Activated T-helper 1 cell treated with anti-CD3 and anti-CD28 coated beads, Interleukin-12 subunit alpha, Interleukin-12 subunit beta, Interleukin-2, Interleukin-4 antibody, amounts not matched to agents 30 ng/mL and 10 ng/mL and 1 ng/mL, durations not matched to agents 14 hours and 24 hours and 36 hours (primary cell): ENCODE measurements at regions not wholly inside any gene's neighbourhood (a gene's known extent, or its start where the extent isn't known, plus 50 kb on each side); places are given as distances from the start of the nearest gene placed in this dataset.
"Not testable (repeated sequence)": the region's sequence is repeated elsewhere in the genome, so short reads cannot be mapped to it uniquely, and the experiment has no call there.

Experiments used
- DNase-seq: peaks from one replicate; pipeline ENCODE4 v3.0.0; 2021; ENCODE audit warnings: low spot score
- H3K27ac Mint-ChIP-seq: one replicate; pipeline ENCODE4 v1.8.0; 2021; ENCODE audit warnings: mild to moderate bottlenecking, mixed read lengths
- H3K27me3 Mint-ChIP-seq: one replicate; pipeline ENCODE4 v1.8.0; 2022; ENCODE audit warnings: mild to moderate bottlenecking, moderate library complexity, mixed read lengths; ENCODE audit not compliant: insufficient read depth
- H3K36me3 Mint-ChIP-seq: one replicate; pipeline ENCODE4 v1.8.0; 2021; ENCODE audit warnings: low read depth, mixed read lengths
- H3K4me1 Mint-ChIP-seq: one replicate; pipeline ENCODE4 v1.8.0; 2021; ENCODE audit warnings: low read depth, mixed read lengths
- H3K4me3 Mint-ChIP-seq: one replicate; pipeline ENCODE4 v1.8.0; 2021; ENCODE audit warnings: mild to moderate bottlenecking, moderate library complexity, mixed read lengths
- H3K9me3 Mint-ChIP-seq: one replicate; pipeline ENCODE4 v1.8.0; 2021; ENCODE audit warnings: mixed read lengths
- intact Hi-C: fragments of 100-400 bp; cut with micrococcal nuclease; formaldehyde crosslinking; loops from one replicate; pipeline ENCODE4 v1.15.1; 2024

- intact Hi-C loops, H3K9me3 Mint-ChIP-seq, H3K36me3 Mint-ChIP-seq, DNase-seq, H3K4me3 Mint-ChIP-seq, H3K27ac Mint-ChIP-seq, H3K4me1 Mint-ChIP-seq, H3K27me3 Mint-ChIP-seq: not testable (repeated sequence)
Observed at GRCh38 chr7:5121256-5121655, 68.8 kb upstream of the WIPI2 start.

GRCh38 chr7:5131238-5131637, 58.8 kb upstream of the WIPI2 start:
- DNase-seq, H3K9me3 Mint-ChIP-seq, H3K36me3 Mint-ChIP-seq, H3K27ac Mint-ChIP-seq, H3K4me3 Mint-ChIP-seq, intact Hi-C loops: not testable (repeated sequence)
- Mint-ChIP-seq H3K4me1 (peaks cover 11% of the 10 kb centered on the region), H3K27me3 (peaks cover 11% of the 10 kb centered on the region)

- peaks cover 6% of the 10 kb centered on the region for H3K27me3 Mint-ChIP-seq
- H3K4me1 Mint-ChIP-seq, result peaks cover 11% of the 10 kb centered on the region
- H3K27ac Mint-ChIP-seq, result no peak overlapping the region
- H3K36me3 Mint-ChIP-seq, result no peaks in the 10 kb centered on the region
- intact Hi-C loops, result no loop called here
- no peaks in the 10 kb centered on the region for H3K9me3 Mint-ChIP-seq
- DNase-seq, result no peak
- no peak overlapping the region for H3K4me3 Mint-ChIP-seq
Observed at GRCh38 chr7:5132539-5132938, 57.5 kb upstream of the WIPI2 start.

- Mint-ChIP-seq H3K4me3 (no peak overlapping the region), H3K27me3 (peaks cover 4% of the 10 kb centered on the region), H3K27ac (no peak overlapping the region), H3K36me3 (no peaks in the 10 kb centered on the region), H3K9me3 (no peaks in the 10 kb centered on the region), H3K4me1 (peaks cover 12% of the 10 kb centered on the region)
- intact Hi-C loops, result loop anchor here (5.0 kb wide), 1 partner anchor 52 kb away; the partner anchor contains the start of gene WIPI2
- DNase-seq, result peak; percentile 2
Observed at GRCh38 chr7:5139998-5140397, 50.0 kb upstream of the WIPI2 start.
